ENCODE measurements at regions not wholly inside any gene's neighbourhood (a gene's known extent, or its start where the extent isn't known, plus 50 kb on each side); places are given as distances from the start of the nearest gene placed in this dataset.

GRCh38 chr13:73939603-73940002, 194.6 kb downstream of the KLF12 start:
- intact Hi-C loops (cut with DNase I) = no loop called here

GRCh38 chr13:73939071-73939380, 195.2 kb downstream of the KLF12 start:
- whole genome bisulfite sequencing, 3 donors = 90 to 98% (median 96%) methylated on average over 3 of the region's 3 CpGs
- no peaks in the 10 kb centered on the region for H3K36me3 ChIP-seq
- no peaks in the 10 kb centered on the region for H3K9me3 ChIP-seq
- no peaks in the 10 kb centered on the region for H3K27me3 ChIP-seq
- H3K4me1 ChIP-seq (ENCODE audit: insufficient read depth) = no peaks in the 10 kb centered on the region
- no peak overlapping the region for H3K27ac ChIP-seq
- no peak overlapping the region for H3K4me3 ChIP-seq
- TF ChIP-seq CTCF (IDR thresholded peaks at IDR 0.05) (no peak), POLR2A (IDR thresholded peaks at IDR 0.05) (no peak), EP300 (IDR thresholded peaks at IDR 0.05) (no peak)
- intact Hi-C loops (cut with DNase I) = no loop called here
- DNase-seq = no peak

More at GRCh38 chr13:73939603-73940002, 194.6 kb downstream of the KLF12 start:
- Histone ChIP-seq H3K4me3 (no peak overlapping the region), H3K27ac (no peak overlapping the region), H3K27me3 (no peaks in the 10 kb centered on the region), H3K4me1 (ENCODE audit: insufficient read depth) (no peaks in the 10 kb centered on the region), H3K36me3 (no peaks in the 10 kb centered on the region), H3K9me3 (no peaks in the 10 kb centered on the region)
- TF ChIP-seq CTCF (IDR thresholded peaks at IDR 0.05) (no peak), EP300 (IDR thresholded peaks at IDR 0.05) (no peak), POLR2A (IDR thresholded peaks at IDR 0.05) (no peak)
- 76 to 88% (median 85%) methylated on average over 1 of the region's 1 CpG for WGBS, 3 donors
- DNase-seq = no peak

- Histone ChIP-seq H3K27ac (no peak overlapping the region), H3K27me3 (no peaks in the 10 kb centered on the region), H3K4me3 (no peak overlapping the region), H3K36me3 (no peaks in the 10 kb centered on the region), H3K4me1 (ENCODE audit: insufficient read depth) (no peaks in the 10 kb centered on the region), H3K9me3 (no peaks in the 10 kb centered on the region)
- intact Hi-C loops (cut with DNase I) = no loop called here
- TF ChIP-seq POLR2A (IDR thresholded peaks at IDR 0.05) = no peak
- TF ChIP-seq CTCF (IDR thresholded peaks at IDR 0.05) = peak in 1 of 3 donors; percentile 2
- WGBS, 3 donors = 76 to 90% (median 82%) methylated on average over 10 of the region's 10 CpGs
- DNase-seq = no peak
Measured at GRCh38 chr13:73938372-73939070, 195.7 kb downstream of the KLF12 start.

GRCh38 chr13:73937441-73937840, 196.8 kb downstream of the KLF12 start:
- H3K4me1 ChIP-seq (ENCODE audit: insufficient read depth) = no peaks in the 10 kb centered on the region
- H3K27ac ChIP-seq = no peak overlapping the region
- no peaks in the 10 kb centered on the region for H3K9me3 ChIP-seq
- no peak for DNase-seq
- H3K4me3 ChIP-seq = no peak overlapping the region
- no peaks in the 10 kb centered on the region for H3K36me3 ChIP-seq
- intact Hi-C loops (cut with DNase I) = no loop called here
- WGBS, 3 donors = 89 to 98% (median 96%) methylated on average over 1 of the region's 1 CpG
- no peak for TF ChIP-seq EP300 (IDR thresholded peaks at IDR 0.05)
- TF ChIP-seq CTCF (IDR thresholded peaks at IDR 0.05) = no peak
- TF ChIP-seq POLR2A (IDR thresholded peaks at IDR 0.05) = no peak
- H3K27me3 ChIP-seq = no peaks in the 10 kb centered on the region

All from ovary (tissue), 7 donors.